ENCODE measurements at regions not wholly inside any gene's neighbourhood (a gene's known extent, or its start where the extent isn't known, plus 50 kb on each side); places are given as distances from the start of the nearest gene placed in this dataset.

DNA sequence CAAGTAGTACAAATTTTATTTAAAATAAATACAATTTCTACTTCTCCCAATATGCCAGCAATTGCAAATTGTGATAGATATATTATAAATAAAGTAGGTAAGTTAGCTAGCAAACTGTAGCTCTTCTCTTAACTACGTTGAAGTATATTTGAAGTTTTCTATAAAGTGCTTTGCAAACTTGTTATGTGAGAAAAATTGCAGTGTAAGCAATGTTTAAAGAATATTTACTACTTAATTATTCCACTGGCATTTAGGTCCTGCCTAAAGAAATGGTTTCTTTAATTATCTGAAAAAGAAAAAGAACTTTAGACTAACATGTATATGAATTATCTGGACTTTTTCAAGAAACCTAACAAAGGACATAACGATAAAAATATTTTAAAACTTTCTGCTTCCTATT is 1350.0 kb upstream of the CDH9 start:
- no peaks in the 10 kb centered on the region for H3K4me1 ChIP-seq (ENCODE audit: insufficient read depth, low read length)
- no peaks in the 10 kb centered on the region for H3K27me3 ChIP-seq (ENCODE audit: insufficient read depth, low read length, poor library complexity)
- H3K4me3 ChIP-seq (ENCODE audit: low read depth in 1 of 2, low read length in 2 of 2) = no peak overlapping the region
- no peak overlapping the region for H3K4me2 ChIP-seq (ENCODE audit: insufficient read depth, low read length)
- TF ChIP-seq, protein P1, sequence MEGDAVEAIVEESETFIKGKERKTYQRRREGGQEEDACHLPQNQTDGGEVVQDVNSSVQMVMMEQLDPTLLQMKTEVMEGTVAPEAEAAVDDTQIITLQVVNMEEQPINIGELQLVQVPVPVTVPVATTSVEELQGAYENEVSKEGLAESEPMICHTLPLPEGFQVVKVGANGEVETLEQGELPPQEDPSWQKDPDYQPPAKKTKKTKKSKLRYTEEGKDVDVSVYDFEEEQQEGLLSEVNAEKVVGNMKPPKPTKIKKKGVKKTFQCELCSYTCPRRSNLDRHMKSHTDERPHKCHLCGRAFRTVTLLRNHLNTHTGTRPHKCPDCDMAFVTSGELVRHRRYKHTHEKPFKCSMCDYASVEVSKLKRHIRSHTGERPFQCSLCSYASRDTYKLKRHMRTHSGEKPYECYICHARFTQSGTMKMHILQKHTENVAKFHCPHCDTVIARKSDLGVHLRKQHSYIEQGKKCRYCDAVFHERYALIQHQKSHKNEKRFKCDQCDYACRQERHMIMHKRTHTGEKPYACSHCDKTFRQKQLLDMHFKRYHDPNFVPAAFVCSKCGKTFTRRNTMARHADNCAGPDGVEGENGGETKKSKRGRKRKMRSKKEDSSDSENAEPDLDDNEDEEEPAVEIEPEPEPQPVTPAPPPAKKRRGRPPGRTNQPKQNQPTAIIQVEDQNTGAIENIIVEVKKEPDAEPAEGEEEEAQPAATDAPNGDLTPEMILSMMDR (IDR thresholded peaks at IDR 0.05; ENCODE audit: borderline replicate concordance, extremely low read depth, low read length, poor library complexity, severe bottlenecking) = no peak
- no peak for TF ChIP-seq EZH2 (IDR thresholded peaks at IDR 0.05; ENCODE audit: borderline replicate concordance, low read depth, low read length, severe bottlenecking)
- no peaks in the 10 kb centered on the region for H3K9me3 ChIP-seq (ENCODE audit: insufficient read depth, low read length, severe bottlenecking)
- H3K36me3 ChIP-seq (ENCODE audit: insufficient read depth, low read length) = no peaks in the 10 kb centered on the region
- H4K20me1 ChIP-seq (ENCODE audit: insufficient read depth, low read length) = no peaks in the 10 kb centered on the region
- H3K9ac ChIP-seq (ENCODE audit: low read depth, low read length) = no peak overlapping the region
- H2AFZ ChIP-seq (ENCODE audit: low read depth, low read length) = no peak overlapping the region
- no peak for ATAC-seq (ENCODE audit: insufficient read depth, low read depth)
- no peaks in the 10 kb centered on the region for H3K79me2 ChIP-seq (ENCODE audit: insufficient read depth, low read length)
- no peak for DNase-seq
- H3K27ac ChIP-seq (ENCODE audit: low read length) = no peak overlapping the region

DNA sequence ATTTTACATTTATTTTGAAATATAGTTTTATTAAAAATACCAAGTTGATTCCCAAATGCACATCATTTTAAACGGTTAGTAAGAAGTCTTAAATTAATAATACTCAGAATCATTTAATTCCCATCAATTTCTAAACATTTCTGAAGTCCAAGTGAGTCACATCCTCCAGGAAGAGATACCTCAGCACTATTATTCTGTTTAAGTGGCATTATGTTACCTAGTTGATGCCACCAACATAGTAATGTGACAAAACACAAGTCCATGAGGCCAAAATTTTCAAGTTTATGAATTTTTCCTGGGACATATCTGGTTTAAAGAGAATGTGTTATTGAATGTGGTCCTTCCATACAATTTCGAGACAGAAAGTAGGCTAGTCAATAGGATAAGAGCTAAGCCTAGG is 1348.3 kb upstream of the CDH9 start:
- no peak overlapping the region for H3K4me3 ChIP-seq (ENCODE audit: low read depth in 1 of 2, low read length in 2 of 2)
- H3K9me3 ChIP-seq (ENCODE audit: insufficient read depth, low read length, severe bottlenecking) = no peaks in the 10 kb centered on the region
- ATAC-seq (ENCODE audit: insufficient read depth, low read depth) (no peak), DNase-seq (no peak)
- no peaks in the 10 kb centered on the region for H3K4me1 ChIP-seq (ENCODE audit: insufficient read depth, low read length)
- no peak overlapping the region for H3K9ac ChIP-seq (ENCODE audit: low read depth, low read length)
- no peaks in the 10 kb centered on the region for H4K20me1 ChIP-seq (ENCODE audit: insufficient read depth, low read length)
- H3K4me2 ChIP-seq (ENCODE audit: insufficient read depth, low read length) = no peak overlapping the region
- no peaks in the 10 kb centered on the region for H3K36me3 ChIP-seq (ENCODE audit: insufficient read depth, low read length)
- H3K27me3 ChIP-seq (ENCODE audit: insufficient read depth, low read length, poor library complexity) = no peaks in the 10 kb centered on the region
- TF ChIP-seq EZH2 (IDR thresholded peaks at IDR 0.05; ENCODE audit: borderline replicate concordance, low read depth, low read length, severe bottlenecking) = no peak
- TF ChIP-seq, protein P1 (IDR thresholded peaks at IDR 0.05; ENCODE audit: borderline replicate concordance, extremely low read depth, low read length, poor library complexity, severe bottlenecking) = no peak
- no peak overlapping the region for H2AFZ ChIP-seq (ENCODE audit: low read depth, low read length)
- H3K27ac ChIP-seq (ENCODE audit: low read length) = no peak overlapping the region
- H3K79me2 ChIP-seq (ENCODE audit: insufficient read depth, low read length) = no peaks in the 10 kb centered on the region

DNA sequence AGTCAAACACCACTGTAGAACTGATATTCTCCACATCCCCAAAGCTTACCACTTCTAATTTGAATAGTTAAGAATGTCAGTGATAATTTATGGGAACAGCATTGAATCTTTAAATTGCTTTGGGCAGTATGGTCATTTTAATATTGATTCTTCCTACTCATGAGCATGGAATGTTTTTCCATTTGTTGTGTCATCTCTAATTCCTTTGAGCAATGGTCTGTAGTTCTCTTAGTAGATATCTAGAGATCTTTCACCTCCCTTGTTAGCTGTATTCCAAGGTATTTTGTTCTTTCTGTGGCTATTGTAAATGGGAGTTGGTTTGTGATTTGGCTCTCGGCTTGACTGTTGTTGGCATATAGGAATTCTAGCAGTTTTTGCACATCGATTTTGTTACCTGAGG is 1341.8 kb upstream of the CDH9 start:
- Histone ChIP-seq H4K20me1 (ENCODE audit: insufficient read depth, low read length) (no peaks in the 10 kb centered on the region), H3K4me3 (ENCODE audit: low read depth in 1 of 2, low read length in 2 of 2) (no peak overlapping the region), H3K4me2 (ENCODE audit: insufficient read depth, low read length) (no peak overlapping the region), H3K27me3 (ENCODE audit: insufficient read depth, low read length, poor library complexity) (no peaks in the 10 kb centered on the region), H3K4me1 (ENCODE audit: insufficient read depth, low read length) (no peaks in the 10 kb centered on the region), H3K36me3 (ENCODE audit: insufficient read depth, low read length) (no peaks in the 10 kb centered on the region), H3K9ac (ENCODE audit: low read depth, low read length) (no peak overlapping the region), H2AFZ (ENCODE audit: low read depth, low read length) (no peak overlapping the region), H3K9me3 (ENCODE audit: insufficient read depth, low read length, severe bottlenecking) (no peaks in the 10 kb centered on the region), H3K79me2 (ENCODE audit: insufficient read depth, low read length) (no peaks in the 10 kb centered on the region), H3K27ac (ENCODE audit: low read length) (no peak overlapping the region)
- DNase-seq = no peak
- ATAC-seq (ENCODE audit: insufficient read depth, low read depth) = no peak
- TF ChIP-seq, protein P1 (IDR thresholded peaks at IDR 0.05; ENCODE audit: borderline replicate concordance, extremely low read depth, low read length, poor library complexity, severe bottlenecking) = no peak
- TF ChIP-seq EZH2 (IDR thresholded peaks at IDR 0.05; ENCODE audit: borderline replicate concordance, low read depth, low read length, severe bottlenecking) = no peak

DNA sequence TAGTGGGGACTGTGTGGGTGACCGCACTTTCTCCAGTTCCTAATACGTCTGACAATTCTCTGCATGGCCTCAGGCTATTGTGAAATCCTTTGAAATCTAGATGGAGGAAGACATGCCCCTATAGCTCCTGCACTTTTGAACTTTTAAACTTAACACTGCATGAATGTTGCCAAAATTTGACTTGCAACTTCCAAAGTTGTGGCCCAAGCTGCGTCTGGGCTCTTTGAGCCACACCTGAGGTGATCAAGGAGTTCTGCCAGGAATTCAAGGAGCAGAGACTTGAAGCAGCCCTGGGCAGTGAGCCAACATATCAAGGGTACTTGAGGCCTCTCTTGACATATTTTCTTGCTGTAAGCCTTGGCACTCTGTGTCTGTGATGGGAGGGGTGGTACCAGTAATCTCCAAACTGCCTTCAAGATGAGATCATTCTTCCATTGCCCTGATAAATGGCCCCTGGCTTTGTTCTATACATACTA is 1336.1 kb upstream of the CDH9 start:
- ATAC-seq (ENCODE audit: insufficient read depth, low read depth) (no peak), DNase-seq (no peak)
- H3K27ac ChIP-seq (ENCODE audit: low read length) = no peak overlapping the region
- no peaks in the 10 kb centered on the region for H3K9me3 ChIP-seq (ENCODE audit: insufficient read depth, low read length, severe bottlenecking)
- no peak overlapping the region for H3K4me2 ChIP-seq (ENCODE audit: insufficient read depth, low read length)
- H3K4me1 ChIP-seq (ENCODE audit: insufficient read depth, low read length) = no peaks in the 10 kb centered on the region
- H3K79me2 ChIP-seq (ENCODE audit: insufficient read depth, low read length) = no peaks in the 10 kb centered on the region
- H3K27me3 ChIP-seq (ENCODE audit: insufficient read depth, low read length, poor library complexity) = no peaks in the 10 kb centered on the region
- no peak overlapping the region for H3K9ac ChIP-seq (ENCODE audit: low read depth, low read length)
- TF ChIP-seq EZH2 (IDR thresholded peaks at IDR 0.05; ENCODE audit: borderline replicate concordance, low read depth, low read length, severe bottlenecking) = no peak
- TF ChIP-seq, protein P1 (IDR thresholded peaks at IDR 0.05; ENCODE audit: borderline replicate concordance, extremely low read depth, low read length, poor library complexity, severe bottlenecking) = no peak
- H3K36me3 ChIP-seq (ENCODE audit: insufficient read depth, low read length) = no peaks in the 10 kb centered on the region
- no peak overlapping the region for H2AFZ ChIP-seq (ENCODE audit: low read depth, low read length)
- H3K4me3 ChIP-seq (ENCODE audit: low read depth in 1 of 2, low read length in 2 of 2) = no peak overlapping the region
- H4K20me1 ChIP-seq (ENCODE audit: insufficient read depth, low read length) = no peaks in the 10 kb centered on the region

Data from DND-41 (cell line).